Tibial nerve (tissue), 4 donors: ENCODE measurements at regions not wholly inside any gene's neighbourhood (a gene's known extent, or its start where the extent isn't known, plus 50 kb on each side); places are given as distances from the start of the nearest gene placed in this dataset.

Experiments
- EP300 ChIP-seq, 2 donors: sonication (generic); formaldehyde crosslinking; IDR thresholded peaks; one replicate each; pipeline ENCODE4 v1.6.1; 2017; ENCODE audit warnings: antibody characterized with exemption in 2 of 2, mild to moderate bottlenecking in 1 of 2
- POLR2A ChIP-seq, 2 donors: fragments of 450-650 bp; IDR thresholded peaks; one replicate each; pipeline ENCODE4 v1.6.1; 2017; ENCODE audit warnings: antibody characterized with exemption in 2 of 2, mild to moderate bottlenecking in 2 of 2, moderate library complexity in 2 of 2
- TF ChIP-seq, protein P1 (sequence below), 5 experiments: fragments of 200-600 bp in 3 of 5; fragments of 450-650 bp in 2 of 5; sonication (generic) in 3 of 5; IDR thresholded peaks; one replicate each; pipeline ENCODE4 v1.5.1; 2016 to 2019; ENCODE audit warnings: antibody characterized with exemption in 5 of 5, mild to moderate bottlenecking in 3 of 5, moderate library complexity in 2 of 5

DNA sequence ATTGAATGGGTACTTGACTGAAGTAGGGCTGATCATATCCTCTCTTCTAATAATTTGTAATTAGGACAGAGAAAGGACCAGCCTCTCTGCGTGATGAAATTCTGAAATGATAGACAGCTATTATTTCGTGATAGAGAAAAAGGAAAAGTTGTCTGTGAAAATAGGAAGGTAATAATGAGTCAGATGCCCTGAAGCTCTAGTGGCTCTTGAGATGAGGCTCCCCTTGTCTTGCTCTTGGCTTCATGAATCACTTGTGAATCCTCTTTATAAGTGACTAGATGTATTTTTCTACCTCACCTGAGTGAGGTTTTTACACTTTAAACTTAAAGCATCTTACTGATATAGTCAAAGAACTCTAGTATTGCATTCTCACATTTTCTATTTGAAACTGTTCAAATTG lies 888.9 kb downstream of the PCDH18 start:
- TF ChIP-seq, protein P1, sequence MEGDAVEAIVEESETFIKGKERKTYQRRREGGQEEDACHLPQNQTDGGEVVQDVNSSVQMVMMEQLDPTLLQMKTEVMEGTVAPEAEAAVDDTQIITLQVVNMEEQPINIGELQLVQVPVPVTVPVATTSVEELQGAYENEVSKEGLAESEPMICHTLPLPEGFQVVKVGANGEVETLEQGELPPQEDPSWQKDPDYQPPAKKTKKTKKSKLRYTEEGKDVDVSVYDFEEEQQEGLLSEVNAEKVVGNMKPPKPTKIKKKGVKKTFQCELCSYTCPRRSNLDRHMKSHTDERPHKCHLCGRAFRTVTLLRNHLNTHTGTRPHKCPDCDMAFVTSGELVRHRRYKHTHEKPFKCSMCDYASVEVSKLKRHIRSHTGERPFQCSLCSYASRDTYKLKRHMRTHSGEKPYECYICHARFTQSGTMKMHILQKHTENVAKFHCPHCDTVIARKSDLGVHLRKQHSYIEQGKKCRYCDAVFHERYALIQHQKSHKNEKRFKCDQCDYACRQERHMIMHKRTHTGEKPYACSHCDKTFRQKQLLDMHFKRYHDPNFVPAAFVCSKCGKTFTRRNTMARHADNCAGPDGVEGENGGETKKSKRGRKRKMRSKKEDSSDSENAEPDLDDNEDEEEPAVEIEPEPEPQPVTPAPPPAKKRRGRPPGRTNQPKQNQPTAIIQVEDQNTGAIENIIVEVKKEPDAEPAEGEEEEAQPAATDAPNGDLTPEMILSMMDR (IDR thresholded peaks at IDR 0.05): no peak
- no peak for TF ChIP-seq POLR2A (IDR thresholded peaks at IDR 0.05)
- no peak for TF ChIP-seq EP300 (IDR thresholded peaks at IDR 0.05)
